ENCODE measurements at regions not wholly inside any gene's neighbourhood (a gene's known extent, or its start where the extent isn't known, plus 50 kb on each side); places are given as distances from the start of the nearest gene placed in this dataset.

GRCh38 chr2:45134014-45134413 is 124.8 kb upstream of the SIX2 start:
- Histone ChIP-seq H3K4me3 (no peak overlapping the region), H3K27ac (no peak overlapping the region), H3K27me3 (peaks cover 3% of the 10 kb centered on the region), H3K36me3 (no peaks in the 10 kb centered on the region), H3K9me3 (no peaks in the 10 kb centered on the region), H3K4me1 (no peaks in the 10 kb centered on the region)
- TF ChIP-seq, protein P1, sequence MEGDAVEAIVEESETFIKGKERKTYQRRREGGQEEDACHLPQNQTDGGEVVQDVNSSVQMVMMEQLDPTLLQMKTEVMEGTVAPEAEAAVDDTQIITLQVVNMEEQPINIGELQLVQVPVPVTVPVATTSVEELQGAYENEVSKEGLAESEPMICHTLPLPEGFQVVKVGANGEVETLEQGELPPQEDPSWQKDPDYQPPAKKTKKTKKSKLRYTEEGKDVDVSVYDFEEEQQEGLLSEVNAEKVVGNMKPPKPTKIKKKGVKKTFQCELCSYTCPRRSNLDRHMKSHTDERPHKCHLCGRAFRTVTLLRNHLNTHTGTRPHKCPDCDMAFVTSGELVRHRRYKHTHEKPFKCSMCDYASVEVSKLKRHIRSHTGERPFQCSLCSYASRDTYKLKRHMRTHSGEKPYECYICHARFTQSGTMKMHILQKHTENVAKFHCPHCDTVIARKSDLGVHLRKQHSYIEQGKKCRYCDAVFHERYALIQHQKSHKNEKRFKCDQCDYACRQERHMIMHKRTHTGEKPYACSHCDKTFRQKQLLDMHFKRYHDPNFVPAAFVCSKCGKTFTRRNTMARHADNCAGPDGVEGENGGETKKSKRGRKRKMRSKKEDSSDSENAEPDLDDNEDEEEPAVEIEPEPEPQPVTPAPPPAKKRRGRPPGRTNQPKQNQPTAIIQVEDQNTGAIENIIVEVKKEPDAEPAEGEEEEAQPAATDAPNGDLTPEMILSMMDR (IDR thresholded peaks at IDR 0.05), result no peak
- TF ChIP-seq EP300 (IDR thresholded peaks at IDR 0.05), result no peak
- TF ChIP-seq POLR2AphosphoS5 (IDR thresholded peaks at IDR 0.05), result no peak
- TF ChIP-seq POLR2A (IDR thresholded peaks at IDR 0.05), result no peak
- WGBS, result 8% methylated on average over 1 of the region's 1 CpG
- DNase-seq (ENCODE audit: low spot score in 2 of 2), result no peak

GRCh38 chr2:45132551-45132950 is 123.3 kb upstream of the SIX2 start:
- 69% methylated on average over 4 of the region's 4 CpGs for WGBS
- no peak for DNase-seq (ENCODE audit: low spot score in 2 of 2)
- no peak for TF ChIP-seq POLR2A (IDR thresholded peaks at IDR 0.05)
- TF ChIP-seq, protein P1 (IDR thresholded peaks at IDR 0.05), result no peak
- TF ChIP-seq POLR2AphosphoS5 (IDR thresholded peaks at IDR 0.05), result no peak
- no peak for TF ChIP-seq EP300 (IDR thresholded peaks at IDR 0.05)

DNA sequence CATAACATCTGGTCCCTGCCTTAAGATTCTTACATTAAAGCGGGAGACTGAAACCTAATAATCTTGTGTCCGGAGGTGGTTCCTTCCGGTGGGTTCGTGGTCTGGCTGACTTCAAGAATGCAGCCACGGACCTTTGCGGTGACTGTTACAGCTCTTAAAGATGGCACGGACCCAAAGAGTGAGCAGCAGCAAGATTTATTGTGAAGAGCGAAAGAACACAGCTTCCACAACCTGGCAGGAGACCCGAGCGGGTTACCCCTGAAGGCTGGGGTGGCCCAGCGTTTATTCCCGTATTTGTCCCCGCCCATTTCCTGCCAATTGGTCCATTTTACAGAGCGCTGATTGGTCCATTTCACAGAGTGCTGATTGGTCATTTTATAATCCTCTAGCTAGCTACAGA is 122.3 kb upstream of the SIX2 start:
- H3K27ac ChIP-seq, result no peak overlapping the region
- no peaks in the 10 kb centered on the region for H3K9me3 ChIP-seq
- no peaks in the 10 kb centered on the region for H3K27me3 ChIP-seq
- no peaks in the 10 kb centered on the region for H3K4me1 ChIP-seq
- no peak overlapping the region for H3K4me3 ChIP-seq
- WGBS, result 90% methylated on average over 14 of the region's 14 CpGs
- H3K36me3 ChIP-seq, result no peaks in the 10 kb centered on the region
- TF ChIP-seq POLR2AphosphoS5 (IDR thresholded peaks at IDR 0.05) (no peak), EP300 (IDR thresholded peaks at IDR 0.05) (no peak), POLR2A (IDR thresholded peaks at IDR 0.05) (no peak)
- TF ChIP-seq, protein P1 (IDR thresholded peaks at IDR 0.05), result no peak
- no peak for DNase-seq (ENCODE audit: low spot score in 2 of 2)

More at GRCh38 chr2:45132551-45132950, 123.3 kb upstream of the SIX2 start:
- Histone ChIP-seq H3K4me3 (no peak overlapping the region), H3K4me1 (no peaks in the 10 kb centered on the region), H3K36me3 (no peaks in the 10 kb centered on the region), H3K27ac (no peak overlapping the region), H3K27me3 (no peaks in the 10 kb centered on the region), H3K9me3 (no peaks in the 10 kb centered on the region)

- no peak overlapping the region for H3K4me3 ChIP-seq
- H3K36me3 ChIP-seq, result no peaks in the 10 kb centered on the region
- TF ChIP-seq POLR2A (IDR thresholded peaks at IDR 0.05), result no peak
- TF ChIP-seq, protein P1 (IDR thresholded peaks at IDR 0.05), result no peak
- no peak for TF ChIP-seq EP300 (IDR thresholded peaks at IDR 0.05)
- TF ChIP-seq POLR2AphosphoS5 (IDR thresholded peaks at IDR 0.05), result no peak
- no peaks in the 10 kb centered on the region for H3K9me3 ChIP-seq
- no peaks in the 10 kb centered on the region for H3K4me1 ChIP-seq
- H3K27ac ChIP-seq, result no peak overlapping the region
- no peaks in the 10 kb centered on the region for H3K27me3 ChIP-seq
- WGBS, result 73% methylated on average over 2 of the region's 2 CpGs
- DNase-seq (ENCODE audit: low spot score in 2 of 2), result no peak
These were observed 121.5 kb upstream of the SIX2 start for GRCh38 chr2:45130736-45131135.

- H3K4me1 ChIP-seq, result no peaks in the 10 kb centered on the region
- DNase-seq (ENCODE audit: low spot score in 2 of 2), result no peak
- TF ChIP-seq POLR2AphosphoS5 (IDR thresholded peaks at IDR 0.05) (no peak), EP300 (IDR thresholded peaks at IDR 0.05) (no peak), POLR2A (IDR thresholded peaks at IDR 0.05) (no peak)
- TF ChIP-seq, protein P1 (IDR thresholded peaks at IDR 0.05), result no peak
- whole genome bisulfite sequencing, result 50% methylated on average over 1 of the region's 1 CpG
- no peak overlapping the region for H3K4me3 ChIP-seq
- H3K27me3 ChIP-seq, result no peaks in the 10 kb centered on the region
- H3K9me3 ChIP-seq, result no peaks in the 10 kb centered on the region
- H3K36me3 ChIP-seq, result no peaks in the 10 kb centered on the region
- H3K27ac ChIP-seq, result no peak overlapping the region
These were observed 119.3 kb upstream of the SIX2 start for GRCh38 chr2:45128580-45128997.

Measured in suprapubic skin (tissue), 4 donors.